Thoracic aorta (tissue), 2 donors: ENCODE measurements at regions not wholly inside any gene's neighbourhood (a gene's known extent, or its start where the extent isn't known, plus 50 kb on each side); places are given as distances from the start of the nearest gene placed in this dataset.

Experiments used
- ATAC-seq: fragments of 150-250 bp; one replicate; pipeline ENCODE4 v1.8.0; 2017; ENCODE audit warnings: low read depth; ENCODE audit not compliant: insufficient number of reproducible peaks, low FRiP score
- DNase-seq: peaks from one replicate; pipeline ENCODE4 v3.0.0-alpha.2; 2020; ENCODE audit warnings: low spot score
- H3K27ac ChIP-seq, 2 donors: fragments of 200-600 bp; sonication (generic); 1 replicate in 1 of 2; 2 replicates in 1 of 2; pipeline ENCODE4 v1.5.1; 2016; ENCODE audit warnings: mild to moderate bottlenecking in 2 of 2, moderate library complexity in 2 of 2
- H3K27me3 ChIP-seq: fragments of 200-600 bp; sonication (generic); replicated peaks from 2 replicates; pipeline ENCODE4 v1.6.0; 2016; ENCODE audit warnings: mild to moderate bottlenecking; ENCODE audit not compliant: insufficient read depth
- H3K36me3 ChIP-seq: fragments of 200-600 bp; sonication (generic); one replicate; pipeline ENCODE4 v1.5.1; 2016
- H3K4me1 ChIP-seq, 2 donors: fragments of 200-600 bp; sonication (generic); 1 replicate in 1 of 2; 2 replicates in 1 of 2; pipeline versions ENCODE4 v1.5.1 to v1.6.0; 2016; ENCODE audit warnings: low read depth in 2 of 2, mild to moderate bottlenecking in 1 of 2; ENCODE audit not compliant: control insufficient read depth in 1 of 2
- H3K4me3 ChIP-seq: fragments of 200-600 bp; sonication (generic); 2 replicates; pipeline ENCODE4 v1.5.1; 2016; ENCODE audit warnings: mild to moderate bottlenecking
- H3K9me3 ChIP-seq: fragments of 200-600 bp; sonication (generic); 2 replicates; pipeline ENCODE4 v1.5.1; 2016
- CTCF ChIP-seq: fragments of 200-600 bp; sonication (generic); IDR thresholded peaks from one replicate; pipeline ENCODE4 v1.5.1; 2019; ENCODE audit warnings: antibody characterized with exemption

GRCh38 chr2:41145066-41145465 is 693.2 kb upstream of the SLC8A1 start:
- no peak for TF ChIP-seq CTCF
- no peaks in the 10 kb centered on the region for H3K9me3 ChIP-seq
- ATAC-seq, result no peak
- DNase-seq, result no peak
- H3K4me3 ChIP-seq, result no peak overlapping the region
- H3K4me1 ChIP-seq, result no peaks in the 10 kb centered on the region
- no peaks in the 10 kb centered on the region for H3K27me3 ChIP-seq
- no peak overlapping the region for H3K27ac ChIP-seq
- H3K36me3 ChIP-seq, result no peaks in the 10 kb centered on the region

- H3K36me3 ChIP-seq, result no peaks in the 10 kb centered on the region
- no peak overlapping the region for H3K27ac ChIP-seq
- no peak for ATAC-seq
- H3K9me3 ChIP-seq, result no peaks in the 10 kb centered on the region
- H3K4me3 ChIP-seq, result no peak overlapping the region
- no peak for DNase-seq
- no peaks in the 10 kb centered on the region for H3K27me3 ChIP-seq
- no peaks in the 10 kb centered on the region for H3K4me1 ChIP-seq
- TF ChIP-seq CTCF, result no peak
Measured at GRCh38 chr2:41149054-41149453, 697.2 kb upstream of the SLC8A1 start.

- no peaks in the 10 kb centered on the region for H3K36me3 ChIP-seq
- H3K27me3 ChIP-seq, result no peaks in the 10 kb centered on the region
- H3K27ac ChIP-seq, result no peak overlapping the region
- no peak for TF ChIP-seq CTCF
- H3K4me1 ChIP-seq, result no peaks in the 10 kb centered on the region
- no peak overlapping the region for H3K4me3 ChIP-seq
- ATAC-seq (no peak), DNase-seq (no peak)
- H3K9me3 ChIP-seq, result no peaks in the 10 kb centered on the region
Measured at GRCh38 chr2:41151746-41152145, 699.9 kb upstream of the SLC8A1 start.

- H3K4me3 ChIP-seq, result no peak overlapping the region
- ATAC-seq (no peak), DNase-seq (no peak)
- H3K9me3 ChIP-seq, result no peaks in the 10 kb centered on the region
- TF ChIP-seq CTCF, result no peak
- no peaks in the 10 kb centered on the region for H3K36me3 ChIP-seq
- no peak overlapping the region for H3K27ac ChIP-seq
- H3K4me1 ChIP-seq, result no peaks in the 10 kb centered on the region
- no peaks in the 10 kb centered on the region for H3K27me3 ChIP-seq
Measured at GRCh38 chr2:41152318-41152717, 700.4 kb upstream of the SLC8A1 start.

- Histone ChIP-seq H3K36me3 (no peaks in the 10 kb centered on the region), H3K4me1 (no peaks in the 10 kb centered on the region), H3K9me3 (no peaks in the 10 kb centered on the region), H3K4me3 (no peak overlapping the region), H3K27ac (no peak overlapping the region), H3K27me3 (no peaks in the 10 kb centered on the region)
- ATAC-seq (no peak), DNase-seq (no peak)
- no peak for TF ChIP-seq CTCF
Measured at GRCh38 chr2:41160439-41160838, 708.5 kb upstream of the SLC8A1 start.
